GM21390 (cell line): ENCODE measurements at regions not wholly inside any gene's neighbourhood (a gene's known extent, or its start where the extent isn't known, plus 50 kb on each side); places are given as distances from the start of the nearest gene placed in this dataset.

Source experiments
- ATAC-seq: cut with Tn5 transposase; IDR thresholded peaks from one replicate; pipeline ENCODE4 v1.9.1; 2021; ENCODE audit not compliant: unreplicated experiment

GRCh38 chr15:39458131-39458530, 122.7 kb upstream of the THBS1 start:
- no peak for ATAC-seq

GRCh38 chr15:39459548-39459947, 121.3 kb upstream of the THBS1 start:
- ATAC-seq = no peak

- no peak for ATAC-seq
These were observed 120.1 kb upstream of the THBS1 start for GRCh38 chr15:39460748-39461147.

GRCh38 chr15:39461536-39462130, 119.2 kb upstream of the THBS1 start:
- ATAC-seq = no peak

GRCh38 chr15:39462691-39463090, 118.2 kb upstream of the THBS1 start:
- no peak for ATAC-seq

- ATAC-seq = no peak
These were observed 114.8 kb upstream of the THBS1 start for GRCh38 chr15:39465843-39466749.

GRCh38 chr15:39466750-39467105, 114.2 kb upstream of the THBS1 start:
- no peak for ATAC-seq

- ATAC-seq = no peak
These were observed 112.5 kb upstream of the THBS1 start for GRCh38 chr15:39468331-39468730.

GRCh38 chr15:39468828-39469227, 112.1 kb upstream of the THBS1 start:
- ATAC-seq = no peak

- ATAC-seq = no peak
These were observed 108.9 kb upstream of the THBS1 start for GRCh38 chr15:39471785-39472574.

- ATAC-seq = no peak
These were observed 108.1 kb upstream of the THBS1 start for GRCh38 chr15:39472621-39473297.

GRCh38 chr15:39473298-39473947, 107.5 kb upstream of the THBS1 start:
- no peak for ATAC-seq

- ATAC-seq = no peak
These were observed 106.2 kb upstream of the THBS1 start for GRCh38 chr15:39474657-39475056.

GRCh38 chr15:39478996-39479395, 101.9 kb upstream of the THBS1 start:
- ATAC-seq = no peak

- no peak for ATAC-seq
These were observed 101.0 kb upstream of the THBS1 start for GRCh38 chr15:39479911-39480310.

- no peak for ATAC-seq
These were observed 98.4 kb upstream of the THBS1 start for GRCh38 chr15:39482459-39482858.

GRCh38 chr15:39486621-39487457, 94.0 kb upstream of the THBS1 start:
- ATAC-seq = no peak

GRCh38 chr15:39487458-39487735, 93.5 kb upstream of the THBS1 start:
- no peak for ATAC-seq

GRCh38 chr15:39488516-39488915, 92.4 kb upstream of the THBS1 start:
- ATAC-seq = no peak

- no peak for ATAC-seq
These were observed 91.9 kb upstream of the THBS1 start for GRCh38 chr15:39488961-39489360.
